ENCODE measurements at regions not wholly inside any gene's neighbourhood (a gene's known extent, or its start where the extent isn't known, plus 50 kb on each side); places are given as distances from the start of the nearest gene placed in this dataset.

GRCh38 chr9:95718263-95718662 lies 157.2 kb upstream of the ERCC6L2 start:
- no peak for ATAC-seq
- Histone ChIP-seq H3K4me2 (no peak overlapping the region), H3K4me1 (ENCODE audit: insufficient read depth) (no peaks in the 10 kb centered on the region), H2AFZ (no peak overlapping the region), H3K36me3 (ENCODE audit: insufficient read depth) (no peaks in the 10 kb centered on the region; the same call in 1 of the 2 replicates), H4K20me1 (replicated peaks; ENCODE audit: insufficient read depth) (no peaks in the 10 kb centered on the region), H3K27me3 (ENCODE audit: insufficient read depth) (no peaks in the 10 kb centered on the region), H3K9me2 (ENCODE audit: insufficient read depth) (0 out of 2 replicates have a peak, but pooled peaks cover 9% of the 10 kb centered on the region), H3K79me2 (replicated peaks; ENCODE audit: insufficient read depth) (no peaks in the 10 kb centered on the region), H3K27ac (ENCODE audit: low read depth) (no peak overlapping the region), H3K4me3 (no peak overlapping the region), H3F3A (replicated peaks; ENCODE audit: low read depth) (no peaks in the 10 kb centered on the region)
- Mint-ChIP-seq H3K27me3 (ENCODE audit: insufficient read depth, low read depth, poor library complexity) (no peaks in the 10 kb centered on the region), H3K4me1 (no peaks in the 10 kb centered on the region), H3K9me3 (peaks cover 10% of the 10 kb centered on the region), H3K36me3 (ENCODE audit: low read depth) (peaks cover 4% of the 10 kb centered on the region; the same call in 1 of the 3 replicates), H3K27ac (no peak overlapping the region), H3K4me3 (no peak overlapping the region)
- no peak for DNase-seq (ENCODE audit: low spot score)
- TF ChIP-seq NANOG (IDR thresholded peaks at IDR 0.05; ENCODE audit: borderline replicate concordance) (no peak), ZNF114 (CRISPR knock-in tag; IDR thresholded peaks at IDR 0.05) (no peak), CREB1 (CRISPR knock-in tag; IDR thresholded peaks at IDR 0.05; ENCODE audit: low read depth) (no peak), ZNF331 (CRISPR knock-in tag; IDR thresholded peaks at IDR 0.05; ENCODE audit: low read depth) (no peak)

GRCh38 chr9:95715868-95716435 lies 159.5 kb upstream of the ERCC6L2 start:
- DNase-seq (ENCODE audit: low spot score) (no peak), ATAC-seq (no peak)
- Histone ChIP-seq H3K9me2 (ENCODE audit: insufficient read depth) (0 out of 2 replicates have a peak, but pooled peaks cover 9% of the 10 kb centered on the region), H3K4me3 (no peak overlapping the region), H2AFZ (no peak overlapping the region), H3K36me3 (ENCODE audit: insufficient read depth) (no peaks in the 10 kb centered on the region; the same call in 1 of the 2 replicates), H3K79me2 (replicated peaks; ENCODE audit: insufficient read depth) (no peaks in the 10 kb centered on the region), H3F3A (replicated peaks; ENCODE audit: low read depth) (no peaks in the 10 kb centered on the region), H3K27me3 (ENCODE audit: insufficient read depth) (no peaks in the 10 kb centered on the region), H4K20me1 (replicated peaks; ENCODE audit: insufficient read depth) (no peaks in the 10 kb centered on the region), H3K4me1 (ENCODE audit: insufficient read depth) (no peaks in the 10 kb centered on the region), H3K27ac (ENCODE audit: low read depth) (no peak overlapping the region), H3K4me2 (no peak overlapping the region)
- Mint-ChIP-seq H3K27ac (no peak overlapping the region), H3K4me3 (no peak overlapping the region), H3K36me3 (ENCODE audit: low read depth) (peaks cover 4% of the 10 kb centered on the region; the same call in 1 of the 3 replicates), H3K4me1 (no peaks in the 10 kb centered on the region), H3K9me3 (peaks cover 10% of the 10 kb centered on the region), H3K27me3 (ENCODE audit: insufficient read depth, low read depth, poor library complexity) (peaks cover 2% of the 10 kb centered on the region)
- TF ChIP-seq ETS1 (IDR thresholded peaks at IDR 0.05), result no peak
- TF ChIP-seq EZH2phosphoT487 (IDR thresholded peaks at IDR 0.05; ENCODE audit: unreplicated experiment), result no peak
- no peak for TF ChIP-seq POLR2AphosphoS5 (IDR thresholded peaks at IDR 0.05; ENCODE audit: low read depth)
- TF ChIP-seq NANOG (IDR thresholded peaks at IDR 0.05; ENCODE audit: borderline replicate concordance), result no peak
- TF ChIP-seq JUNB (IDR thresholded peaks at IDR 0.05; ENCODE audit: unreplicated experiment), result no peak
- TF ChIP-seq ZNF462 (CRISPR knock-in tag; IDR thresholded peaks at IDR 0.05), result no peak
- no peak for TF ChIP-seq ZNF114 (CRISPR knock-in tag; IDR thresholded peaks at IDR 0.05)
- TF ChIP-seq CREB1 (CRISPR knock-in tag; IDR thresholded peaks at IDR 0.05; ENCODE audit: low read depth), result no peak
- TF ChIP-seq STAT1 (IDR thresholded peaks at IDR 0.05; ENCODE audit: unreplicated experiment), result no peak
- no peak for TF ChIP-seq CTCF (conservative IDR thresholded peaks at IDR 0.05; ENCODE audit: low read depth in 2 of 2)

Measured in GM23338 (cell line).